BJ (cell line): ENCODE measurements at regions not wholly inside any gene's neighbourhood (a gene's known extent, or its start where the extent isn't known, plus 50 kb on each side); places are given as distances from the start of the nearest gene placed in this dataset.

Source experiments
- CTCF ChIA-PET: fragments of 350-600 bp; formaldehyde crosslinking; extraction: SDS; loops from one replicate; lab custom pipeline; 2021; ENCODE audit warnings: antibody characterized with exemption, inconsistent platforms; lab: Yijun Ruan, JAX
- POLR2A ChIA-PET: fragments of 300-600 bp; sonication (Branson Sonifier 250); formaldehyde crosslinking; extraction: SDS; loops from one replicate; lab custom pipeline; 2021; ENCODE audit warnings: antibody characterized with exemption; lab: Charles Lee
- DNase-seq: peaks from one replicate; pipeline ENCODE4 v3.0.0-alpha.2; 2011; ENCODE audit warnings: low read depth
- H3K27me3 ChIP-seq: 2 replicates; pipeline ENCODE4 v1.6.0; 2011; ENCODE audit warnings: low read length; ENCODE audit not compliant: control insufficient read depth, insufficient read depth
- H3K36me3 ChIP-seq: 2 replicates; pipeline ENCODE4 v1.5.1; 2011; ENCODE audit warnings: low read length; ENCODE audit not compliant: control insufficient read depth, insufficient read depth
- H3K4me3 ChIP-seq: 2 replicates; pipeline ENCODE4 v1.5.1; 2011; ENCODE audit warnings: low read depth, mild to moderate bottlenecking, control low read depth, low read length
- TF ChIP-seq, protein P1 (sequence below): IDR thresholded peaks from 2 replicates; pipeline ENCODE4 v1.5.1; 2011; ENCODE audit warnings: low read depth, mild to moderate bottlenecking, control low read depth, inconsistent platforms, low read length, moderate library complexity; ENCODE audit not compliant: insufficient read depth

DNA sequence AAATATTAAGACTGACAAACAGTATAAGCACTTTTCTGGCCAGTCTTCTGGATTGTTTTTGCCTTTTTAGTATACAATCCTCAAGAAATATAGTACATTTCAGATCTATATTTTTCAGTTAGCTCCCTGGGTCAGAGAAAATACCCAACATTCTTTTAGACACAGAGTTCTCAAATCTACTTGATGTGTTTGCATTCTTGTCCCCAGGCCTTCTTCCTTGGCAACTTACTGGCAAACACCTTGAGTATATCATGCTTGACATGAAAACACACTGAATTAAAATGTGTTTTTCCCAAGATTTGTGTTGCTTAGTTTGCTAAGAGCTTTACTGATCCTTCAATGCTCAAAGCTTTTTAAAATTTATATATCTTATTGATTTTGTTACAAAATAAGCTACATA, 1413.1 kb upstream of the CDH9 start:
- TF ChIP-seq, protein P1, sequence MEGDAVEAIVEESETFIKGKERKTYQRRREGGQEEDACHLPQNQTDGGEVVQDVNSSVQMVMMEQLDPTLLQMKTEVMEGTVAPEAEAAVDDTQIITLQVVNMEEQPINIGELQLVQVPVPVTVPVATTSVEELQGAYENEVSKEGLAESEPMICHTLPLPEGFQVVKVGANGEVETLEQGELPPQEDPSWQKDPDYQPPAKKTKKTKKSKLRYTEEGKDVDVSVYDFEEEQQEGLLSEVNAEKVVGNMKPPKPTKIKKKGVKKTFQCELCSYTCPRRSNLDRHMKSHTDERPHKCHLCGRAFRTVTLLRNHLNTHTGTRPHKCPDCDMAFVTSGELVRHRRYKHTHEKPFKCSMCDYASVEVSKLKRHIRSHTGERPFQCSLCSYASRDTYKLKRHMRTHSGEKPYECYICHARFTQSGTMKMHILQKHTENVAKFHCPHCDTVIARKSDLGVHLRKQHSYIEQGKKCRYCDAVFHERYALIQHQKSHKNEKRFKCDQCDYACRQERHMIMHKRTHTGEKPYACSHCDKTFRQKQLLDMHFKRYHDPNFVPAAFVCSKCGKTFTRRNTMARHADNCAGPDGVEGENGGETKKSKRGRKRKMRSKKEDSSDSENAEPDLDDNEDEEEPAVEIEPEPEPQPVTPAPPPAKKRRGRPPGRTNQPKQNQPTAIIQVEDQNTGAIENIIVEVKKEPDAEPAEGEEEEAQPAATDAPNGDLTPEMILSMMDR = no peak
- ChIA-PET POLR2A (no interaction called here), CTCF (no interaction called here)
- Histone ChIP-seq H3K27me3 (no peaks in the 10 kb centered on the region), H3K4me3 (no peak overlapping the region), H3K36me3 (no peaks in the 10 kb centered on the region)
- DNase-seq = no peak

DNA sequence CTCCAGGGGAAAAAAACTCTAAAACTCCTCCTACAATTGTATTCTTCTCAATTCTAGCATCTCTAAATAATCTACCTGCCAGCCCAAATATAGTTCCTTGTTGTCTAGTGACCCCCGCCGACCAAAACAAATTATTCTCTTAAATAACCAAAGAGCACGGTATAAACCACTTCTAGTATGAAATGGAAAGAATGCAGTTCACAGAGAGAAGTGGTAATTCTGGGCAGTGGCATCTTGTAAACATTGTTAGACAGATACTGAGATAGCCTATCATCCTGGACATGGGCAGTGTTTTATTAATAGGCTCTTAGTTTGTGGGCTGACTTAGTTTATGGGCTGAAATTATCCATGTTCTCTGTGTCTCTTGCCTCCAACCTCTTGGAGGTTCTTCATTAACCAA, 1412.6 kb upstream of the CDH9 start:
- Histone ChIP-seq H3K36me3 (no peaks in the 10 kb centered on the region), H3K27me3 (no peaks in the 10 kb centered on the region), H3K4me3 (no peak overlapping the region)
- TF ChIP-seq, protein P1 = no peak
- no peak for DNase-seq
- ChIA-PET CTCF (no interaction called here), POLR2A (no interaction called here)

GRCh38 chr5:28448791-28449190, 1410.4 kb upstream of the CDH9 start:
- Histone ChIP-seq H3K27me3 (no peaks in the 10 kb centered on the region), H3K4me3 (no peak overlapping the region), H3K36me3 (no peaks in the 10 kb centered on the region)
- ChIA-PET POLR2A (no interaction called here), CTCF (no interaction called here)
- DNase-seq = no peak
- TF ChIP-seq, protein P1 = no peak

- POLR2A ChIA-PET = no interaction called here
- no peak for DNase-seq
- Histone ChIP-seq H3K4me3 (no peak overlapping the region), H3K36me3 (no peaks in the 10 kb centered on the region), H3K27me3 (no peaks in the 10 kb centered on the region)
- TF ChIP-seq, protein P1 = no peak
- CTCF ChIA-PET = no interaction called here
These were observed 1392.3 kb upstream of the CDH9 start for GRCh38 chr5:28430565-28431178.

DNA sequence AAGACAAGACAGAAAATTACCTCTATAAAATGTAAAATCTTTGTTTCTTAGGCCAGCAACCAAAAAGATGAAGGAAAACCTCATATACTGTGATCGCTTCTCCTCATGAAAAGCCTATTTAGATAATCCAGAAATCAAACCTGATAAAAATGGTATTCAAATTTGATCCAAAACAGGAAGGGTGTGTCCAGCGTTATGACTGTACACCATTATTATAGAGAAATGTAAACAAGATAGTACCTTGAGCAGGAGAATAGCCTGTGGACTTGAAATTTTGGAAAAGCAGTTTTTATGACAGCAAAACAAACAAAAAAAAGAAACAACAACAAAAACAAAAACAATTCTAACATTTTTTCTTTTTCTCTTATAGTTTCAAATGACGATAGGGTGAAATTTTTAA, 1382.8 kb upstream of the CDH9 start:
- POLR2A ChIA-PET = no interaction called here
- no peaks in the 10 kb centered on the region for H3K36me3 ChIP-seq
- CTCF ChIA-PET = no interaction called here

More for the DNA sequence above, 1382.8 kb upstream of the CDH9 start:
- DNase-seq = no peak
- H3K4me3 ChIP-seq = no peak overlapping the region
- TF ChIP-seq, protein P1 = no peak
- no peaks in the 10 kb centered on the region for H3K27me3 ChIP-seq
